Left ventricle myocardium superior (tissue), 1 donor: ENCODE measurements at regions not wholly inside any gene's neighbourhood (a gene's known extent, or its start where the extent isn't known, plus 50 kb on each side); places are given as distances from the start of the nearest gene placed in this dataset.
"Not testable (repeated sequence)": the region's sequence is repeated elsewhere in the genome, so short reads cannot be mapped to it uniquely, and the experiment has no call there.

Experiments used
- ATAC-seq: fragments of 200-7000 bp; cut with Tn5 transposase; one replicate; pipeline ENCODE4 v1.9.1; 2020; ENCODE audit warnings: mild to moderate bottlenecking, moderate library complexity
- DNase-seq: peaks from one replicate; pipeline ENCODE4 v3.0.0-alpha.2; 2020
- intact Hi-C: fragments of 100-400 bp; cut with micrococcal nuclease; formaldehyde crosslinking; loops from one replicate; pipeline ENCODE4 v1.11.0; 2022
- donor health status: DM: no; HTN: yes; CAD: no; lungs with severe emphysema.

- peak; percentile 32 for ATAC-seq
- intact Hi-C loops, result no loop called here
- no peak for DNase-seq
Observed at GRCh38 chr11:96854425-96854824, 464.6 kb downstream of the JRKL start.

GRCh38 chr11:96861722-96862121 is 471.9 kb downstream of the JRKL start:
- ATAC-seq, DNase-seq, intact Hi-C loops: not testable (repeated sequence)

DNA sequence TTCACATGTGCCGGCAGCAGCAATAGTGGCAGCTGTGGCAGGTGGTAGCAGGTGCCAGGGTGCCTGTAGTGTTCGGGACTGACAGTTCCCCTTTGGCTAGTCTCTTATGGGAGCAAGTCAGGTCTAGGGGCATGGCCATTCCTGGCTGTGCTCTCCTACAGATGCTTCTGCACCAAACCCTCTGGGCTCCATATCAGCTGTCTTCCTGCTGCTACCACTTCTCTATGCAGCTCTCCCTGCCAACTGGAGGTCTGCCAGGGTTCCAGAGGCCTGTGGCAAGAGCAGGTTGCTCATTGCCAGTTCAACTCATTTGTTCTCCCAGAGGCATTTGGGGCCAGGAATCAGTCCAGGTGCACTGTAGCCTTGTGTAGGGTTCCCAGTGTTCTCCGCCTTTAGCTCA is 473.7 kb downstream of the JRKL start:
- ATAC-seq, result peak; percentile 98
- DNase-seq, result peak; percentile 94
- intact Hi-C loops, result no loop called here

GRCh38 chr11:96865020-96865419 is 475.2 kb downstream of the JRKL start:
- DNase-seq (no peak), ATAC-seq (peak; percentile 44)
- intact Hi-C loops, result no loop called here

- ATAC-seq, result peak; percentile 78
Observed at GRCh38 chr11:96869207-96869606, 479.4 kb downstream of the JRKL start.

GRCh38 chr11:96875712-96876111 is 485.9 kb downstream of the JRKL start:
- intact Hi-C loops, result no loop called here
- ATAC-seq (no peak), DNase-seq (no peak)

More at GRCh38 chr11:96869207-96869606, 479.4 kb downstream of the JRKL start:
- DNase-seq, result no peak
- intact Hi-C loops, result no loop called here

DNA sequence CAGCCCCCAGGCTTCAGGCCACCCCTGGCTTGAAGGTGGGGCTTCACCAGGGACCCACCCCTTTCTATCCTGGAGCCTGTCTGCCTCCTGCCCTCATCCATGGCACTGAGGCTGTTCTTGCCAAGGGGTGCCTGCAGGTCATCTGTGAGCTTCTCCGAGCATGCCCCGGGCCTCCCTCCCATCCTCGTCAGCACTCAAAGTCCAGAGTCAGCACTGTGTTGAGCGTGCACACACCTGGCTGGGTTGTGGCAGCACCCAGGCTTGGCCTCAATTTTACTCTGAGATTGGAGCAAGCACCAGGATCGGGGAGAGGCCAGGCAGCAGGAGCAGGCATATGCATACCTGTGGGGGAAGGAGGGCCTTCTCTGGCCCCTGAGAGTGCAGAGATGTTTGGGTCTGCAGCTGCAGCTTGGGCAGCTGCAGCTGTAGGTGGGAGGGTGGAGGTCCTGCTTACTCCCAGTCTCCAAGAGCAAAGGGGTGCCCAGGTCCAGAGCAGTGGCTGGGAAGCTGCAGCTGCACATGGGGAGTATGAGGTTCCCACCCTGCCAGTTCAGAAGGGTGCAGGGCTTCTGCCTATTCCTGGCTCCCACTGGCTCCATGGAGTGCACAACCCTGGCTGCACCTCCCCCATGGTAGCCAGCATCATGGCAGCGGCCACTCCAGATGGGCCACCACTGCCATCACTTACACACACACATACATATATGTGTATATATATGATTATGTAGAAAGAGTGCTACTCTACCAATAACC is 488.7 kb downstream of the JRKL start:
- DNase-seq (peak; percentile 13), ATAC-seq (no peak)
- intact Hi-C loops, result no loop called here

GRCh38 chr11:96882622-96883021 is 492.8 kb downstream of the JRKL start:
- intact Hi-C loops, DNase-seq, ATAC-seq: not testable (repeated sequence)

DNA sequence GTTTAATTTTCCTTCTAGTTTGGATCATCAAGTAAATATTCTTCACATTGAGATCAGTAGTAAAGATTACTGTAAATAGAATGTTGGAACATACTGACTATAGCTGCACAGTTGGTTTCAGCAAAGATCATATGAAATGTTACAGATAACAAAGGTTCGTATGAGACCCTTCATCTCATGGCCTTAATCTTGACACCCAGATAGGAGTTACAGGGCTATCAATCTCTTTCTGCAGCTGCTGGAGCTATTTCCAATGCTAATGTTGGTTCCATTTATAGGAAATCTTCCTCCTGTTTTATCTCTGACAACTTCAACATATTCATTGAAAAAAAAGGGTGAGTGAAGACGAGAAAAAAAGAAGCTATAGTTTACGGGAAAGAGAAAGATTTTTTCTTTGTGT is 495.6 kb downstream of the JRKL start:
- ATAC-seq (no peak), DNase-seq (no peak)
- intact Hi-C loops, result no loop called here

- ATAC-seq (no peak), DNase-seq (no peak)
- intact Hi-C loops, result no loop called here
Observed at GRCh38 chr11:96885912-96886311, 496.1 kb downstream of the JRKL start.

DNA sequence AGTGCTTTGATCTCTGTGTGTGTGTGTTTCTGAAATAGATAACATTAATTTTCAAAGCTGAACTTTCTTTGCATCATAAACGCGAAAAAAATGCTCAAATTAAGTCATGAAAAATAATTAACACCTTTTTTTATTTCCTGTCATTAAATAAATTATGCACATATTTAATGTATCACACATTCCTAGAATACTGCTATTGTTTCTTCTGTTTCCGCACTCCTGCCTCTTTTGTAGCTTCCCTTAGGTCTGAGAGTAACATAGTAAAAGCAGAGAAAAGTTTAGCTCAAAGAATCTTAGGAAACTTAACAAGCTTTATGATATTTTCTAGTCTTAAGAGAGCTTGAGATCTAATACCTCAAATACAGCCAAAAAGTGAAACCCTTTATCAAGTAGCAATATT is 504.2 kb downstream of the JRKL start:
- ATAC-seq (no peak), DNase-seq (no peak)
- intact Hi-C loops, result no loop called here

DNA sequence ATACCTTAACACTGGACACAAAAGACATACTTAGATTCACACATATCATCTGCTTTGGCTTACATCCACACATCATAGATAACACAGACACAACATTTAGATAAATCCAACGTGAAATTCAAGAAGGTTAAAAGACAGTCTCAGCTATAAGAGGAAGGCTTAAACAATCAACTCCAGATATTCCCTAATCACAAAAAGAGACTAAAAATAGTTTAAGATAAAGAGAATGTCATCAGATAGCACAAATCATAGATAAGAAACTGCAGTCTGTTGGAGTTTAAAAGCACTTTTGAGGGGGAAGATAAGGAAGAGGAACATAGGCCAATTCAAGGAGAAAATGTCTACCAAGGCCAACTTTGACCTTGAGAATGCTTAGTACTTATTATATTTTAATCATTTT is 504.8 kb downstream of the JRKL start:
- ATAC-seq (no peak), DNase-seq (no peak)
- intact Hi-C loops, result no loop called here

DNA sequence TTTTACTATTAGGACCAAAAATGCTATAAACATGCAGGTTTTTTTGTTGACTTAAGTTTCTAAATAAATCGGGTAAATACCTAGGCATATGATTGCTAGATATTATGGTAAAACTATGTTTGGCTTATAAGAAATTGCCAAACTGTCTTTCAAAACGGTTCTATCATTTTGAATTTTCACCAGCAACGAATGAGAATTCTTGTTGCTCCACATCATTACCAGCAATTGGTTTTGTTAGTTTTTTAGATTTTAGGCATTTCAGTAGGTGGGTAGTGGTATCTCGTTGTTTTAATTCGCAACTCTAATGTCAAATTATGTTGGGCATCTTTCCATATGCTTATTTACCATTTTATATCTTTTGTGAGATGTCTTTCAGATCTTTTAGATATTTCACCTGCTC is 510.2 kb downstream of the JRKL start:
- intact Hi-C loops, result no loop called here
- DNase-seq, result no peak
- ATAC-seq, result no peak

- no peak for DNase-seq
- intact Hi-C loops, result no loop called here
- ATAC-seq, result peak; percentile 93
Observed at GRCh38 chr11:96905143-96905542, 515.3 kb downstream of the JRKL start.

DNA sequence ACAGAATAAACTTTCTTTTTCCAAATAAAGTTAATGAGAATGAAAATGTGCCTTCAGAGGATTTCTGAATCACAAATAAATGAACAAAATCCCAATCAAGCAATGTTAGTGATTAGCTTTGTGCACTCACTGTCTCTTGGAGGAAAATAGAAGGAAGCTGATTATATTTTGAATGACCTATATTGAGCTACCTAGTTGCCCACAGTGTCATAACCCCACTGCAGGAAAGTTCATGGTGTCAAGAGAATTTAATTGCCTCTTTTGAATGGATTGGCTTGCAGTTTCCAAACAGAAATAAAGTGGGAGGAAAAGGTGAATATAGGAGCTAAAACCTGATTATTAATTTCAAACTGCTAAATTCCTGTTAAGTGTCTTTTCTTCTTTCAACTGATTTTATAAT is 515.9 kb downstream of the JRKL start:
- DNase-seq, result no peak
- intact Hi-C loops, result no loop called here
- peak; percentile 57 for ATAC-seq

DNA sequence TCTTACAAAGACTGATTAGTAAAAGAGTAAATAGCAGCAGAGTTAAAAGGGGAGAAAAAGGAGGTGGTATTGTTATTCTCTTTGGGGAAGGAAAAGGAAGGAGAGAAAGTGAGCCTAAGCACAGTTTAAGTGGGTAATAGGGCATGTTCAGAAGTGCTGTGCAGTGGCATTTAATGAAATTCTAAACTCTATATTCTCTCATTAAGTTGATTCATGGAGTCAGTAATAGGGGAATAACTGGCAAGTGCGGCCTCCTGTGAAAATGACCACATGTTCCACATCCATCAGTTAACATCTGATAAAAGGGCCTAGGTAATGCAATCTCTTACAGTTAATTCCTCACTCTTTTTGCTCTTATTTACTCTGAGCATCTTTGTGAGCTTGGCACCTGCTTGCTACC is 516.7 kb downstream of the JRKL start:
- no peak for ATAC-seq
- intact Hi-C loops, result no loop called here
- DNase-seq, result no peak

DNA sequence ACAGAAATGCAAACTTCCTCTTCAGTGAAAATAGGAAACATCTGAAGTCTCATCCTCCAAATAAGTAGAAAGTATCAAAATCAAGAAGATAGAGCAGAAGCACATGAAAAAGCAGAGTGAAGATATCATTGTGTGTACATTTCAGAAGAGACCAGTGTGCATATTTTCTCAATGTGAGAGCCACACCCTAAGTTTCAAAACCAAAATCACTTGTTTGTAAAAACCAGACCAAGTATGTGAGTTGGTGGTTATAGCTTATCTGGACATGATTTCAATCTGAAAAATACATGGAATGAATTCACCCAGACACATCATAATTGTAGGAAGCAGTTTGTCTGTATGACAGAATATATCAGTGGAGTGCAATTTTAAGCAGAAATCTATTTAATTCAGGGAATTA is 536.0 kb downstream of the JRKL start:
- DNase-seq (no peak), ATAC-seq (no peak)
- intact Hi-C loops, result no loop called here

- ATAC-seq (no peak), DNase-seq (no peak)
- intact Hi-C loops, result no loop called here
Observed at GRCh38 chr11:96940227-96940626, 550.4 kb downstream of the JRKL start.

GRCh38 chr11:96942855-96943254 is 553.0 kb downstream of the JRKL start:
- intact Hi-C loops, result no loop called here
- no peak for ATAC-seq

GRCh38 chr11:96943970-96944369 is 554.2 kb downstream of the JRKL start:
- no peak for DNase-seq
- ATAC-seq, result no peak
- intact Hi-C loops, result no loop called here

More at GRCh38 chr11:96942855-96943254, 553.0 kb downstream of the JRKL start:
- no peak for DNase-seq

DNA sequence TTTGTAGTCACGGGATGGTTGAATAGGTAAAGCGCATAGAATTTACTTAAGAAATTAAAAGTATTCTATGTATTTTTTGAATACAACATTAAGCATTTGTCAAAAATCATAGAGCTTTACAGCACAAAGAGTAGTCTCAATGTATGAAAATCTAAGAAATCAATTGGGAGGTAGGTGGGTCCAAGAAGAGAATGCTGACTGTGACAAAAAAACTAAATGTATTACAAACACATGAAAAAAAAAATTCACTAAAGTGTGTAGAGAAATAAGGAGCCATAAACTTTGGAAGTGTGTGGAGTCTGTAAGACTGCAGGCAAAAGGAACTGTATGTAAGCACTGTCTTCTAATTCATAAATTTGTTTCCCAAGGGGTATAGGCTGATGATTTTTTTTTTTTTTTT is 558.3 kb downstream of the JRKL start:
- intact Hi-C loops, result no loop called here
- DNase-seq (no peak), ATAC-seq (no peak)
